HUES64 (cell line): ENCODE measurements at regions not wholly inside any gene's neighbourhood (a gene's known extent, or its start where the extent isn't known, plus 50 kb on each side); places are given as distances from the start of the nearest gene placed in this dataset.
"Not testable (repeated sequence)": the region's sequence is repeated elsewhere in the genome, so short reads cannot be mapped to it uniquely, and the experiment has no call there.

Source experiments
- H3K27ac ChIP-seq: 2 replicates; pipeline ENCODE4 v1.7.0; 2013; ENCODE audit warnings: low read depth, low read length, inconsistent platforms
- H3K27me3 ChIP-seq: 2 replicates; pipeline ENCODE4 v1.6.1; 2013; ENCODE audit warnings: mild to moderate bottlenecking, low read length; ENCODE audit not compliant: insufficient read depth
- H3K36me3 ChIP-seq: 2 replicates; pipeline ENCODE4 v1.6.1; 2013; ENCODE audit warnings: mild to moderate bottlenecking, low read length; ENCODE audit not compliant: insufficient read depth
- H3K4me1 ChIP-seq: 2 replicates; pipeline ENCODE4 v1.6.1; 2013; ENCODE audit warnings: mild to moderate bottlenecking, low read length, moderate library complexity; ENCODE audit not compliant: insufficient read depth
- H3K4me3 ChIP-seq: 2 replicates; pipeline ENCODE4 v1.5.1; 2013; ENCODE audit warnings: mild to moderate bottlenecking, low read length, moderate library complexity
- H3K9ac ChIP-seq: 2 replicates; pipeline ENCODE4 v1.6.1; 2013; ENCODE audit warnings: mild to moderate bottlenecking, low read depth, low read length
- H3K9me3 ChIP-seq: 2 replicates; pipeline ENCODE4 v1.6.1; 2013; ENCODE audit warnings: low read depth, low read length; ENCODE audit not compliant: insufficient read depth
- WGBS: fragments of 150-250, 120-280 bp; methylation state at CpG from one replicate; pipeline ENCODE4 v1.1.7; 2013; ENCODE audit warnings: missing lambda C conversion rate; 5-methylcytosine and 5-hydroxymethylcytosine counted together

- H3K4me1 ChIP-seq, result no peaks in the 10 kb centered on the region
- WGBS, result 95% methylated on average over 7 of the region's 7 CpGs
- H3K27ac ChIP-seq, result no peak overlapping the region
- peaks cover 16% of the 10 kb centered on the region; the same call in 1 of the 2 replicates for H3K9me3 ChIP-seq
- no peaks in the 10 kb centered on the region for H3K36me3 ChIP-seq
- no peak overlapping the region for H3K4me3 ChIP-seq
- no peaks in the 10 kb centered on the region for H3K27me3 ChIP-seq
- no peak overlapping the region for H3K9ac ChIP-seq
Measured at GRCh38 chr13:38462605-38463004, 113.0 kb downstream of the UFM1 start.

GRCh38 chr13:38463048-38463447 lies 113.4 kb downstream of the UFM1 start:
- Histone ChIP-seq H3K4me3 (no peak overlapping the region), H3K9me3 (peaks cover 16% of the 10 kb centered on the region; the same call in 1 of the 2 replicates), H3K4me1 (no peaks in the 10 kb centered on the region), H3K27me3 (no peaks in the 10 kb centered on the region), H3K27ac (no peak overlapping the region), H3K9ac (no peak overlapping the region), H3K36me3 (no peaks in the 10 kb centered on the region)
- 90% methylated on average over 2 of the region's 3 CpGs for WGBS

- not testable (repeated sequence) for H3K36me3 ChIP-seq
Measured at GRCh38 chr13:38472411-38472810, 122.8 kb downstream of the UFM1 start.

DNA sequence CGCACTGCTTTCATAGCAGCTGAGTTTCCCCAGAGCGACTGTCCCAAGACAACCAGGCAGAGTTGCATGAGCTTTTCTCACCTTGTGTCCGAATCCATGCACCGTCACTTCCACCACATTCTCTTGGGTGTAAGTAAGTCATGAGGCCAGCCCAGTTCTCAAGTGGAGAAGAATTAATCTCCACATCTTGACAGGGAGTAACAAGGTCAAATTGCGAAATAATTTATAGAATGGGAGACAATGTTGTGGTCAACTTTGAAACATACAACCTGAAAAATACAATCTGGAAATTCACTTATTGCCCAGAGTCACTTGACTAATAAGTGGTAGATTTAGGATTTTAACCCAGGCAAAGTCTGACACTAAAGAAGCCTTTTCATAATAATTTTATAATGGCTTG lies 123.7 kb downstream of the UFM1 start:
- no peak overlapping the region for H3K27ac ChIP-seq
- no peak overlapping the region for H3K9ac ChIP-seq
- no peaks in the 10 kb centered on the region for H3K36me3 ChIP-seq
- no peaks in the 10 kb centered on the region for H3K27me3 ChIP-seq
- no peak overlapping the region for H3K4me3 ChIP-seq
- no peaks in the 10 kb centered on the region for H3K4me1 ChIP-seq
- WGBS, result 96% methylated on average over 4 of the region's 5 CpGs
- H3K9me3 ChIP-seq, result no peaks in the 10 kb centered on the region

More at GRCh38 chr13:38472411-38472810, 122.8 kb downstream of the UFM1 start:
- H3K9ac ChIP-seq, H3K4me1 ChIP-seq, H3K9me3 ChIP-seq, H3K27ac ChIP-seq, H3K27me3 ChIP-seq, H3K4me3 ChIP-seq: not testable (repeated sequence)
- WGBS, result 91% methylated on average over 28 of the region's 34 CpGs

DNA sequence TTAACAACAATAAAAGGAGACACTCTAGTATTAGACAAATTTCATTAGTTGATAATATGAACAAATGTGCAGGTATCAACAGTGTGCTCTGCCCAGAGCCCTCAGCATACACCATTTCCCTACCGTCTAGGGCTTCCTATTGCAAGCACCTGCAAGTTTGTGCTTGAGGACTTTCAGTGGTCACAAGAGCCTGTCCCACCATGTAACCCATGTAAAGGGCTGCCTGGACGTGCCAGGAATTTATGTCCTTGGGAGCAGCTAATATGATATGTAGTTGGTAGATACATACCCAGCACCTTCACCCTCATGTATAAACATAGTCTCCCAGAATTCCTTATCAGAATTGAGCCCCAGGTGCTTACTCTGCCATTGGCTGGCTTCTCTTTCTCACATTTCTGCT lies 128.0 kb downstream of the UFM1 start:
- no peak overlapping the region for H3K4me3 ChIP-seq
- WGBS, result 93% methylated on average over 1 of the region's 2 CpGs
- H3K9ac ChIP-seq, result no peak overlapping the region
- no peaks in the 10 kb centered on the region for H3K9me3 ChIP-seq
- no peaks in the 10 kb centered on the region for H3K27me3 ChIP-seq
- no peak overlapping the region for H3K27ac ChIP-seq
- H3K4me1 ChIP-seq, result no peaks in the 10 kb centered on the region
- H3K36me3 ChIP-seq, result no peaks in the 10 kb centered on the region

DNA sequence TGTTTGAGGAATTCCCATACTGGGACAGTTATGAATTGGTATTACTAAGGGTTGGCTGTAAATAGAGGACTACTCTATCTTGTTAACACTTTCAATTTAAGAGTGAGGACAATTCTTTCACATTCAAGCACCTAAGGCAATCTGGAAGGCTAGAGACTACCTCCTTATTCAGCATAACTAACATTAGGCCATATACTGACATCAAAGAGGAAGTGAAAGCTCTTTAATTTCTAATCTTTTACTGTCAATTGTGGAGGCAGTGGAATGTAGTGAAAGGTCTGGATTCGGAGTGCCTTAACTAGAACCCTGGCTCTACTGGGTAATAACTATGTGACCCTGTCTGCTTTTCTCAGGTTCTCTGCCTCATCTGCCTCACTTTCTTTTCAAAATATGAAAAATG lies 134.0 kb downstream of the UFM1 start:
- Histone ChIP-seq H3K27ac (no peak overlapping the region), H3K9ac (no peak overlapping the region), H3K27me3 (no peaks in the 10 kb centered on the region), H3K4me3 (no peak overlapping the region), H3K36me3 (no peaks in the 10 kb centered on the region), H3K9me3 (no peaks in the 10 kb centered on the region), H3K4me1 (no peaks in the 10 kb centered on the region)
- WGBS, result no CpG with 5 or more reads among the region's 1 CpG

- no peaks in the 10 kb centered on the region for H3K36me3 ChIP-seq
- H3K9ac ChIP-seq, result no peak overlapping the region
- H3K27me3 ChIP-seq, result no peaks in the 10 kb centered on the region
- no peak overlapping the region for H3K27ac ChIP-seq
- no peaks in the 10 kb centered on the region for H3K9me3 ChIP-seq
- 95% methylated on average over 2 of the region's 3 CpGs for WGBS
- H3K4me1 ChIP-seq, result no peaks in the 10 kb centered on the region
- no peak overlapping the region for H3K4me3 ChIP-seq
Measured at GRCh38 chr13:38490657-38491056, 141.0 kb downstream of the UFM1 start.

DNA sequence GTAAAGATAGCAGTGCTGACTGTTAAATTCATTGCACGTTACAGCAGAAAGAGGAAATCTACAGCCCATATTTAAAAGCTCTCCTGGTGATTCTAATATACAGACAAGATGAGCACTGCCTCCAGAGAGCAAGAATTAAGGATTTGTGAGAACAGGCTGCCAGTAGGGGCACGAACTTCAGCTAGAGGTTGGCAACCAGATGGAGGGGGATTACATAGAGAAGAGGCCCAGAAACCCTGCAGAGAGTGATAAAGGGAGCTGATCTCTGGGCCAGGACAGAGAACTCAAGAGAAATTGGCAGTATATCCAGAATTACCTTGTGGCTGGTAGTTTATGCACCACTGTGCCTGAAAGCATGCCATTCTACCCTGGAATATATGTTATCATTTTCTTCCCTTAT lies 144.8 kb downstream of the UFM1 start:
- no peaks in the 10 kb centered on the region for H3K36me3 ChIP-seq
- H3K4me3 ChIP-seq, result no peak overlapping the region
- H3K4me1 ChIP-seq, result no peaks in the 10 kb centered on the region
- H3K9me3 ChIP-seq, result no peaks in the 10 kb centered on the region
- 83% methylated on average over 2 of the region's 2 CpGs for WGBS
- no peak overlapping the region for H3K9ac ChIP-seq
- no peak overlapping the region for H3K27ac ChIP-seq
- H3K27me3 ChIP-seq, result no peaks in the 10 kb centered on the region

GRCh38 chr13:38496917-38497316 lies 147.3 kb downstream of the UFM1 start:
- H3K27me3 ChIP-seq, result no peaks in the 10 kb centered on the region
- 86% methylated on average over 2 of the region's 2 CpGs for WGBS
- H3K9ac ChIP-seq, result no peak overlapping the region
- H3K4me3 ChIP-seq, result no peak overlapping the region
- no peaks in the 10 kb centered on the region for H3K4me1 ChIP-seq
- no peak overlapping the region for H3K27ac ChIP-seq
- no peaks in the 10 kb centered on the region for H3K9me3 ChIP-seq
- no peaks in the 10 kb centered on the region for H3K36me3 ChIP-seq

GRCh38 chr13:38498271-38498670 lies 148.6 kb downstream of the UFM1 start:
- H3K4me1 ChIP-seq, result no peaks in the 10 kb centered on the region
- no peak overlapping the region for H3K27ac ChIP-seq
- no peak overlapping the region for H3K9ac ChIP-seq
- H3K27me3 ChIP-seq, result no peaks in the 10 kb centered on the region
- no peaks in the 10 kb centered on the region for H3K36me3 ChIP-seq
- 97% methylated on average over 5 of the region's 5 CpGs for WGBS
- H3K9me3 ChIP-seq, result no peaks in the 10 kb centered on the region
- H3K4me3 ChIP-seq, result no peak overlapping the region

- H3K4me1 ChIP-seq, result peaks cover 3% of the 10 kb centered on the region; the same call in 1 of the 2 replicates
- H3K4me3 ChIP-seq, result no peak overlapping the region
- no peaks in the 10 kb centered on the region for H3K36me3 ChIP-seq
- 0 out of 2 replicates have a peak, but pooled peaks cover 2% of the 10 kb centered on the region for H3K9me3 ChIP-seq
- 95% methylated on average over 1 of the region's 1 CpG for WGBS
- H3K27me3 ChIP-seq, result no peaks in the 10 kb centered on the region
- H3K27ac ChIP-seq, result no peak overlapping the region
- H3K9ac ChIP-seq, result no peak overlapping the region
Measured at GRCh38 chr13:38514575-38514974, 164.9 kb downstream of the UFM1 start.

DNA sequence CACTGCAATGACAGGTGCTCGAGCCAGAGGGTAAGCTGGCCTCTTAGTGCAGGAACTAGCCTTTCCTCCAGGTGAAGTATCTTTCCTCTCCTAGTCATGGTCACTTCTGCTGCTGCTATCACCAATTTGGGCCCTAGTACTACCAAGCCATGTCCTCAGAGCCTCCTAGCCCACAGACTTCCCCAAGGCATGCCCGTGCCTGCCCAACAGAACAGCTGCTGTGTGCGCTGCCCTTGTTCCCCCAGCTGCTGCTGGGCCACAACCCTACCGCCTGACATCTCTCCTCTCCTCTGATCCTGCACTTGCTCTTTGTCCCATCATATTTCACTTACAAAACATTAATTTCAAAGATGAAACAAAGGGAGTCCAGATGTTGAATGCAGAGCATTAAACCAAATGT lies 168.5 kb upstream of the FREM2 start:
- H3K4me3 ChIP-seq, result no peak overlapping the region
- H3K36me3 ChIP-seq, result no peaks in the 10 kb centered on the region
- H3K9me3 ChIP-seq, result 0 out of 2 replicates have a peak, but pooled peaks cover 10% of the 10 kb centered on the region
- H3K9ac ChIP-seq, result no peak overlapping the region
- H3K27ac ChIP-seq, result peak overlapping the region; percentile 87; the same call in 1 of the 2 replicates
- 91% methylated on average over 4 of the region's 4 CpGs for WGBS
- H3K4me1 ChIP-seq, result peaks cover 3% of the 10 kb centered on the region; the same call in 1 of the 2 replicates
- no peaks in the 10 kb centered on the region for H3K27me3 ChIP-seq
